ENCODE measurements at regions not wholly inside any gene's neighbourhood (a gene's known extent, or its start where the extent isn't known, plus 50 kb on each side); places are given as distances from the start of the nearest gene placed in this dataset.

GRCh38 chr2:128577141-128577930 lies 258.7 kb upstream of the HS6ST1 start:
- no peaks in the 10 kb centered on the region for H3K4me1 ChIP-seq
- H3K36me3 ChIP-seq = no peaks in the 10 kb centered on the region
- DNase-seq = peak in 1 of 3 donors; percentile 18
- H3K27ac ChIP-seq = no peak overlapping the region
- TF ChIP-seq CTCF (IDR thresholded peaks at IDR 0.05) (no peak), POLR2A (IDR thresholded peaks at IDR 0.05) (no peak)
- no peaks in the 10 kb centered on the region for H3K9me3 ChIP-seq
- H3K27me3 ChIP-seq = no peaks in the 10 kb centered on the region
- no peak overlapping the region for H3K4me3 ChIP-seq

DNA sequence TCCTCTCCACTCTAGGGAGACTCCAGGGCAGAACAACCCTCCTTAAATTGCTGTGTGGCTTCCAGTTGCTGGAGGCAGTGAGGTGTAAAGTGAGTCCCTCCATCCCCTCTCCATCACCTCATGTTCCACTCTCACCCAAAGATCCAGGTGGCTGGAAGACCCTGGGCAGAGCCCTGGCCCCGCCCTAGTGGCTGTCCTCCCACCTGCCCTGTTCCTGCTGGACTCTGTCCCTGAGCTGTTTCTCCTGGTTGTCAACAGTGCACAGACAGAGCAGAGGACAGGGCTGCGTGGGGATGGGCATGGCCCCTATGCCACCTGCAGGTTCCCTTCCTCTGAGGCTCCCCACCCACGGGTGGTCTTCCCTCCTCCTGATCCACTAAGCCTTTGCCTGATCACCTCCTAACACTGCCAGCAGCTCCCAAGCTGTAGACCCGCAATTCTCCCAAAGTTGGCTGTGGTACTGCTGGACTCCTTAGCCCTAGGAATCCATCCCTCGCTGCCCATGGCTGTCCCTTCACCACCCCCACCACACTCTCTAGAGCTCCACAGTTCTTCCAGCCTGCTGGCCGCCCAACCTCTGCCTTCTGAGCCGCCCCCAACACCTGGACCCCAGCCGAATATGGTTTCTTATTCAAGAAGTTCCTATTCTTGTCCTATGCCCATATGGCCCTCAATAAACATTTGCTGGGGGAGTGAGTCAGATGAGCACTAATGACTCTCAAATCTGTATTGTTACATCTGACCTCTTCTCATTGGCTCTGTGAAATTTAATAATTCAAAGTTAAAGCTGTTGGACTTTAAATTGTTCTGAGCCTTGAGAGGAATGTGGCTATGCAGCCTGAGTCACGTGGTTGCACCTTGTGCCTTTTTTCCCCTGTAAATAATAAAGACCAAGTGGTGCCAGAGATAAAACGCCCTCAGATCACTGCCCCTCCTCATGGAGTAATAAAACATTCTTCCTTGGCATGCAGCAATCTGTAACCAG lies 260.0 kb upstream of the HS6ST1 start:
- peak in 1 of 3 donors; percentile 40 for DNase-seq

DNA sequence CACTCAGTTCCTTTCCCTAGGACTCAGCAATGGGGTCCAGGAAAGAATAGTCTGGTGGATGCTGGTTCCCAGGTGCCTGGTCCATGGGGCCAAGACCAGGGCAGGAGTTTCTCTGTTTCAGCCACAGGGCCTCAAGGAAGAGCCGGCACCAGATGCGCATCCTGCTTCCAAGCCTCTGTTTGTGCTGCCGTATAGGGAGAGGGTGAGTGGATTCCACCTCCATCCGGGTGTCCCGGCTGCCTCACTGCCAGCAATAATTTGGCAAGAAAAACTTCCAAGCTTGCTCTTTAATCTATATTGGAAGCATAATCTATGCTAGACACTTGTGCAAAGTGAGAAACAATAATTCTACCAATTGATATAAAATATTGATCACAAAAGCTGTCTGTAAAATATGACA lies 261.2 kb upstream of the HS6ST1 start:
- TF ChIP-seq POLR2A (IDR thresholded peaks at IDR 0.05) = no peak
- no peak for TF ChIP-seq CTCF (IDR thresholded peaks at IDR 0.05)
- Histone ChIP-seq H3K36me3 (no peaks in the 10 kb centered on the region), H3K4me3 (no peak overlapping the region), H3K4me1 (no peaks in the 10 kb centered on the region), H3K27me3 (no peaks in the 10 kb centered on the region), H3K9me3 (no peaks in the 10 kb centered on the region), H3K27ac (no peak overlapping the region)
- no peak for DNase-seq

More for the DNA sequence above, 260.0 kb upstream of the HS6ST1 start:
- H3K4me3 ChIP-seq = no peak overlapping the region
- H3K27me3 ChIP-seq = no peaks in the 10 kb centered on the region
- no peaks in the 10 kb centered on the region for H3K4me1 ChIP-seq
- H3K9me3 ChIP-seq = no peaks in the 10 kb centered on the region
- TF ChIP-seq CTCF (IDR thresholded peaks at IDR 0.05) = no peak
- no peak for TF ChIP-seq POLR2A (IDR thresholded peaks at IDR 0.05)
- H3K36me3 ChIP-seq = no peaks in the 10 kb centered on the region
- H3K27ac ChIP-seq = no peak overlapping the region

GRCh38 chr2:128580988-128581848 lies 262.6 kb upstream of the HS6ST1 start:
- DNase-seq = peak in 1 of 3 donors; percentile 40
- TF ChIP-seq POLR2A (IDR thresholded peaks at IDR 0.05) (no peak), CTCF (IDR thresholded peaks at IDR 0.05) (no peak)
- no peaks in the 10 kb centered on the region for H3K4me1 ChIP-seq
- H3K9me3 ChIP-seq = no peaks in the 10 kb centered on the region
- no peaks in the 10 kb centered on the region for H3K27me3 ChIP-seq
- H3K27ac ChIP-seq = no peak overlapping the region
- no peaks in the 10 kb centered on the region for H3K36me3 ChIP-seq
- no peak overlapping the region for H3K4me3 ChIP-seq

GRCh38 chr2:128581849-128582244 lies 263.2 kb upstream of the HS6ST1 start:
- Histone ChIP-seq H3K27ac (no peak overlapping the region), H3K4me1 (no peaks in the 10 kb centered on the region), H3K9me3 (no peaks in the 10 kb centered on the region), H3K4me3 (no peak overlapping the region), H3K27me3 (no peaks in the 10 kb centered on the region), H3K36me3 (no peaks in the 10 kb centered on the region)
- DNase-seq = no peak
- TF ChIP-seq POLR2A (IDR thresholded peaks at IDR 0.05) = no peak
- TF ChIP-seq CTCF (IDR thresholded peaks at IDR 0.05) = no peak

Data from Peyer's patch (tissue), 4 donors.